PC-3 (cell line): ENCODE measurements at regions not wholly inside any gene's neighbourhood (a gene's known extent, or its start where the extent isn't known, plus 50 kb on each side); places are given as distances from the start of the nearest gene placed in this dataset.

Experiments
- ATAC-seq: fragments of 200-7000 bp; cut with Tn5 transposase; 2 replicates; pipeline ENCODE4 v1.9.1; 2020; ENCODE audit warnings: mild to moderate bottlenecking, moderate library complexity
- BruUV-seq: library from RNA; stranded (reverse); fragments of 400-500 nt; replicated peaks from 2 replicates; lab custom pipeline; 2021; lab: Mats Ljungman, UMichigan
- CTCF ChIA-PET: fragments of 300-600 bp; sonication (Branson Sonifier 250); formaldehyde crosslinking; loops from one replicate; lab custom pipeline; 2022; ENCODE audit warnings: antibody characterized with exemption; lab: Charles Lee
- POLR2A ChIA-PET: fragments of 300-600 bp; sonication (Branson Sonifier 250); formaldehyde crosslinking; loops from one replicate; lab custom pipeline; 2022; ENCODE audit warnings: antibody characterized with exemption; ENCODE audit not compliant: unreplicated experiment; lab: Charles Lee
- DNase-seq: peaks from one replicate; pipeline ENCODE4 v3.0.0-alpha.2; 2015
- H2AFZ ChIP-seq: fragments of 300-600 bp; sonication (generic); 2 replicates; pipeline ENCODE4 v1.6.0; 2016; ENCODE audit warnings: antibody characterized with exemption, low read length
- H3F3A ChIP-seq: fragments of 300-600 bp; sonication (generic); one replicate; pipeline ENCODE4 v1.6.0; 2017; ENCODE audit warnings: antibody characterized with exemption, low read length, control low read depth, mild to moderate bottlenecking; ENCODE audit not compliant: unreplicated experiment
- H3K27ac ChIP-seq: fragments of 300-600 bp; sonication (generic); 2 replicates; pipeline ENCODE4 v1.5.1; 2016; ENCODE audit warnings: mild to moderate bottlenecking, low read length
- H3K27me3 ChIP-seq: fragments of 300-600 bp; sonication (generic); 2 replicates; pipeline ENCODE4 v1.6.1; 2016; ENCODE audit warnings: low read length, mixed read lengths
- H3K36me3 ChIP-seq: fragments of 300-600 bp; sonication (generic); 2 replicates; pipeline ENCODE4 v1.6.1; 2016; ENCODE audit warnings: low read depth, mixed run types, low read length, mixed read lengths
- H3K4me1 ChIP-seq: fragments of 300-600 bp; sonication (generic); 2 replicates; pipeline ENCODE4 v1.5.1; 2016; ENCODE audit warnings: low read length; ENCODE audit not compliant: insufficient read depth
- H3K4me2 ChIP-seq: fragments of 300-600 bp; sonication (generic); 2 replicates; pipeline ENCODE4 v1.6.0; 2016; ENCODE audit warnings: low read length
- H3K4me3 ChIP-seq: fragments of 300-600 bp; sonication (generic); 2 replicates; pipeline ENCODE4 v1.5.1; 2016; ENCODE audit warnings: mild to moderate bottlenecking, low read length, mixed read lengths
- H3K79me2 ChIP-seq: fragments of 300-600 bp; sonication (generic); 2 replicates; pipeline ENCODE4 v1.6.1; 2017; ENCODE audit warnings: low read length, mixed read lengths
- H3K9ac ChIP-seq: fragments of 300-600 bp; sonication (generic); 2 replicates; pipeline ENCODE4 v1.6.0; 2016; ENCODE audit warnings: mild to moderate bottlenecking, low read length
- H3K9me2 ChIP-seq: fragments of 300-600 bp; sonication (generic); replicated peaks from 2 replicates; pipeline ENCODE4 v1.6.1; 2016; ENCODE audit warnings: mixed run types, low read length, mixed read lengths
- H3K9me3 ChIP-seq: fragments of 300-600 bp; sonication (generic); 2 replicates; pipeline ENCODE4 v1.6.1; 2016; ENCODE audit warnings: low read length, mixed read lengths
- H4K20me1 ChIP-seq: fragments of 300-600 bp; sonication (generic); 2 replicates; pipeline ENCODE4 v1.6.1; 2016; ENCODE audit warnings: low read length, mixed read lengths
- CTCF ChIP-seq: fragments of 300-600 bp; sonication (generic); conservative IDR thresholded peaks from 2 replicates; pipeline ENCODE4 v1.5.1; 2017; ENCODE audit warnings: antibody characterized with exemption, low read depth, mild to moderate bottlenecking, low read length
- EZH2 ChIP-seq: fragments of 300-600 bp; sonication (generic); IDR thresholded peaks from one replicate; pipeline ENCODE4 v1.6.1; 2017; ENCODE audit warnings: antibody characterized with exemption, mild to moderate bottlenecking, low read length; ENCODE audit not compliant: unreplicated experiment
- EZH2phosphoT487 ChIP-seq: fragments of 300-600 bp; sonication (generic); IDR thresholded peaks from 2 replicates; pipeline ENCODE4 v1.6.1; 2018; ENCODE audit warnings: mild to moderate bottlenecking, antibody characterized with exemption, low read length, borderline replicate concordance
- intact Hi-C: fragments of 100-400 bp; cut with micrococcal nuclease; formaldehyde crosslinking; loops from 2 replicates; pipeline ENCODE4 v1.9.0; 2023

DNA sequence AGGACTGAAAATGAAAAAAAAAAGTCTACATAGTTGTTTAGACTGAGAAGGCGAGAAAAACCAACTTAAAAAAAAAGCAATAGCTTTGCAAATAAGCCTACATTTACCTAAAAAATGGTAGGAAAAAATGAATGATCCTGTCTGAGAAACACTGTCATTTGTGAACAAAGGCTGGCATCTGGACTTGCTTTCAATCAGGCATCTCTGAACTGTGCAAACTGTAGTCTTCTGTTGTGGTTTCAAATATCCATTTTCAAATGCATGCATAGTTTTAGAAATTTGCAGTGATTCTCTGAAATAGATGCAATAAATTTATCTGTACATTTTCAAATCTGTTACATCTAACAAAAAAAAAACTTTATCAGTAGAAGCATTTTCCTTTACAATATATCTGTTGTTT is 106.1 kb upstream of the LUZP2 start:
- Histone ChIP-seq H3F3A (no peaks in the 10 kb centered on the region), H3K4me1 (peaks cover 11% of the 10 kb centered on the region), H3K36me3 (no peaks in the 10 kb centered on the region), H3K4me2 (no peak overlapping the region), H4K20me1 (no peaks in the 10 kb centered on the region), H3K27ac (no peak overlapping the region), H3K27me3 (no peaks in the 10 kb centered on the region), H3K4me3 (no peak overlapping the region), H2AFZ (no peak overlapping the region), H3K9ac (no peak overlapping the region), H3K79me2 (no peaks in the 10 kb centered on the region), H3K9me3 (no peaks in the 10 kb centered on the region), H3K9me2 (no peaks in the 10 kb centered on the region)
- TF ChIP-seq CTCF (no peak), EZH2 (no peak), EZH2phosphoT487 (no peak)
- ATAC-seq (no peak), DNase-seq (no peak)
- ChIA-PET CTCF (no interaction called here), POLR2A (no interaction called here)
- BruUV-seq, result no TSS peak
- intact Hi-C loops, result loop anchor here (5.0 kb wide), 1 partner anchor 1342 kb away; no protein-coding TSS in a partner anchor

DNA sequence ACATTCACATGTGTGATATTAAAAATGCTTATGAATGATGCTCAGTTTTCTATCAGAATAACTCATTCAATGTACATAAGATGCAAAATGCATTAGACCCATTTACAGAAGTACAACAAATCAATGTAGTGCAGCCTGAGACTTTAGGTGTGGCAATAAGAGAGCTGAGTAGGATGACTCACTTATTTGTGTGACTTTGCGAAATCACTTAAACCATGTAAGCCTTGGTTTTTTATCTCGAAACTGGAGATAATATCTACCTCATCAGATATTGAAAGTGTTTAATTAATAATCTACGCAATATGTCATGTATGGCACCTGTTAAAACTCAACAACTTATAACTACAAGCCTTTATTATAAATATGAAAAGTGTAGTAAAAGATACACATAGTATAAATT is 105.7 kb upstream of the LUZP2 start:
- Histone ChIP-seq H3K4me1 (peaks cover 11% of the 10 kb centered on the region), H3K4me3 (no peak overlapping the region), H3K36me3 (no peaks in the 10 kb centered on the region), H3K27ac (no peak overlapping the region), H3K4me2 (no peak overlapping the region), H3K27me3 (no peaks in the 10 kb centered on the region), H3K9ac (no peak overlapping the region), H3K79me2 (no peaks in the 10 kb centered on the region), H3F3A (no peaks in the 10 kb centered on the region), H2AFZ (no peak overlapping the region), H3K9me3 (no peaks in the 10 kb centered on the region), H4K20me1 (no peaks in the 10 kb centered on the region), H3K9me2 (no peaks in the 10 kb centered on the region)
- no TSS peak for BruUV-seq
- intact Hi-C loops, result loop anchor here (5.0 kb wide), 1 partner anchor 1341 kb away; no protein-coding TSS in a partner anchor
- TF ChIP-seq EZH2phosphoT487 (no peak), CTCF (no peak), EZH2 (no peak)
- peak; percentile 63 for DNase-seq
- ATAC-seq, result peak; percentile 85
- CTCF ChIA-PET, result no interaction called here
- POLR2A ChIA-PET, result interaction anchor here (0.6 kb wide), 1 partner anchor 1561 kb away, joined by 3 read pairs; no protein-coding TSS in a partner anchor

DNA sequence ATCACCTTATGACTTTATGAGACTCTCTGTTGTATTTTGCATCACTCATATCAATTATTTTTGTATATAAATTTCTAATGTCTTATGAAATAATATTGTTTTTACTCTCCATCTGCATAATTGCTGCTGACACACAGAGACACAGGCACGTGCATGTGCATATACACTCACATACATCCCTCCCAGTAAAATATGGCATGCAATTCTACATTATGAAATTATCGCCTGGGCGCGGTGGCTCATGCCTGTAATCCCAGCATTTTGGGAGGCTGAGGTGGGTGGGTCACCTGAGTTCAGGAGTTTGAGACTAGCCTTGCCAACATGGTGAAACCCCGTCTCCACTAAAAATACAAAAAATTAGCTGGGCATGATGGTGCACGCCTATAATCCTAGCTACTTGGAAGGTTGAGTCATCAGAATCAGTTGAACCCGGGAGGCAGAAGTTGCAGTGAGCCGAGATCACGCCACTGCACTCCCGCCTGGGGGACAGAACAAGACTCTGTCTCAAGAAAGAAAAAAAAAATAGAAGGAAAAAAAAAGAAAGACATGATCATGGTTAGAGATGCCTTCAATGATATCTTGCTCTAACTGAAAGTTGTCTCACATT is 96.7 kb upstream of the LUZP2 start:
- Histone ChIP-seq H3K9me3 (no peaks in the 10 kb centered on the region), H4K20me1 (no peaks in the 10 kb centered on the region), H2AFZ (no peak overlapping the region), H3K27me3 (no peaks in the 10 kb centered on the region), H3K4me2 (no peak overlapping the region), H3F3A (no peaks in the 10 kb centered on the region), H3K9ac (no peak overlapping the region), H3K9me2 (no peaks in the 10 kb centered on the region), H3K4me1 (no peaks in the 10 kb centered on the region), H3K27ac (no peak overlapping the region), H3K36me3 (no peaks in the 10 kb centered on the region), H3K79me2 (no peaks in the 10 kb centered on the region), H3K4me3 (no peak overlapping the region)
- ATAC-seq, result no peak
- ChIA-PET POLR2A (no interaction called here), CTCF (no interaction called here)
- DNase-seq, result no peak
- intact Hi-C loops, result no loop called here
- no TSS peak for BruUV-seq
- no peak for TF ChIP-seq EZH2phosphoT487
- no peak for TF ChIP-seq CTCF
- TF ChIP-seq EZH2, result no peak
